ENCODE measurements at regions not wholly inside any gene's neighbourhood (a gene's known extent, or its start where the extent isn't known, plus 50 kb on each side); places are given as distances from the start of the nearest gene placed in this dataset.

GRCh38 chr4:125590158-125590557 lies 275.4 kb downstream of the FAT4 start:
- TF ChIP-seq CTCF (IDR thresholded peaks at IDR 0.05): no peak
- no peak for TF ChIP-seq GTF2I (CRISPR knock-in tag; conservative IDR thresholded peaks at IDR 0.05)
- no peak for TF ChIP-seq E2F1 (CRISPR knock-in tag; IDR thresholded peaks at IDR 0.05)
- TF ChIP-seq ZNF317 (CRISPR knock-in tag; IDR thresholded peaks at IDR 0.05; ENCODE audit: borderline replicate concordance, low read depth): no peak
- TF ChIP-seq ATF3 (CRISPR knock-in tag; conservative IDR thresholded peaks at IDR 0.05): no peak
- no peak for TF ChIP-seq ZNF232 (CRISPR knock-in tag; IDR thresholded peaks at IDR 0.05)
- TF ChIP-seq NR3C1 (CRISPR knock-in tag; conservative IDR thresholded peaks at IDR 0.05; ENCODE audit: low read depth): no peak
- TF ChIP-seq ZNF425 (CRISPR knock-in tag; conservative IDR thresholded peaks at IDR 0.05): no peak
